PFSK-1 (cell line): ENCODE measurements at regions not wholly inside any gene's neighbourhood (a gene's known extent, or its start where the extent isn't known, plus 50 kb on each side); places are given as distances from the start of the nearest gene placed in this dataset.

ENCODE experiments used
- REST ChIP-seq, 2 experiments: IDR thresholded peaks; 2 replicates each; pipeline versions ENCODE4 v1.6.1 to v1.8.0; 2011 to 2012; ENCODE audit warnings: low read depth in 2 of 2, low read length in 2 of 2, control low read depth in 1 of 2, inconsistent platforms in 1 of 2, mild to moderate bottlenecking in 1 of 2, moderate library complexity in 1 of 2; ENCODE audit not compliant: insufficient read depth in 1 of 2
- SIN3A ChIP-seq: IDR thresholded peaks from 2 replicates; pipeline ENCODE4 v1.6.1; 2012; ENCODE audit warnings: mild to moderate bottlenecking, low read length, moderate library complexity, borderline replicate concordance; ENCODE audit not compliant: insufficient read depth

- TF ChIP-seq REST (IDR thresholded peaks at IDR 0.05; ENCODE audit: insufficient read depth in 1 of 2, low read depth in 2 of 2, low read length in 2 of 2) = no peak
- no peak for TF ChIP-seq SIN3A
Observed at GRCh38 chr2:104092886-104093285, 761.0 kb upstream of the POU3F3 start.
